GM12878 (cell line): ENCODE measurements at regions not wholly inside any gene's neighbourhood (a gene's known extent, or its start where the extent isn't known, plus 50 kb on each side); places are given as distances from the start of the nearest gene placed in this dataset.

Experiments used
- ATAC-seq: fragments of 200-7000 bp; cut with Tn5 transposase; 3 replicates; pipeline ENCODE4 v1.9.1; 2020; ENCODE audit warnings: mild to moderate bottlenecking, moderate library complexity
- BruUV-seq: library from RNA; stranded (reverse); fragments of 400-500 nt; replicated peaks from 2 replicates; lab custom pipeline; 2021; lab: Mats Ljungman, UMichigan
- CTCF ChIA-PET: fragments of 300-600 bp; sonication (Branson Sonifier 250); formaldehyde crosslinking; extraction: SDS; loops from one replicate; lab custom pipeline; 2021; ENCODE audit warnings: inconsistent platforms; lab: Yijun Ruan, JAX
- POLR2A ChIA-PET: fragments of 350-600 bp; formaldehyde crosslinking; extraction: SDS; loops from one replicate; lab custom pipeline; 2021; ENCODE audit warnings: inconsistent platforms; lab: Charles Lee
- RAD21 ChIA-PET: fragments of 300-600 bp; sonication (Branson Sonifier 250); formaldehyde crosslinking; loops from one replicate; lab custom pipeline; 2023; ENCODE audit warnings: antibody characterized with exemption; ENCODE audit not compliant: unreplicated experiment; lab: Charles Lee
- SMC1A ChIA-PET: fragments of 300-600 bp; sonication (Branson Sonifier 250); formaldehyde crosslinking; loops from one replicate; lab custom pipeline; 2023; ENCODE audit not compliant: unreplicated experiment, uncharacterized antibody; lab: Charles Lee
- DNase-seq: peaks from one replicate; pipeline ENCODE4 v3.0.0-alpha.2; 2011; ENCODE audit warnings: low read depth, low spot score
- FAIRE-seq: peaks from 3 replicates; lab custom pipeline; 2011; peaks lifted over from hg19 to GRCh38; lab: Jason Lieb, UNC
- H2AFZ ChIP-seq: 2 replicates; pipeline ENCODE4 v1.6.0; 2011; ENCODE audit warnings: low read depth, low read length, control low read depth; ENCODE audit not compliant: control insufficient read depth
- H3K27ac ChIP-seq: 2 replicates; pipeline ENCODE4 v1.5.1; 2011; ENCODE audit warnings: control low read depth; ENCODE audit not compliant: control insufficient read depth, insufficient read depth
- H3K27me3 ChIP-seq, 2 experiments: replicated peaks in 1 of 2; 2 replicates each; pipeline versions ENCODE4 v1.6.0 to v1.6.1; 2011; ENCODE audit warnings: low read length in 1 of 2; ENCODE audit not compliant: control insufficient read depth in 2 of 2, insufficient read depth in 2 of 2
- H3K36me3 ChIP-seq, 2 experiments: 2 replicates each; pipeline ENCODE4 v1.5.1; 2011; ENCODE audit warnings: low read length in 1 of 2; ENCODE audit not compliant: control insufficient read depth in 2 of 2, insufficient read depth in 2 of 2
- H3K4me1 ChIP-seq: 2 replicates; pipeline ENCODE4 v1.6.1; 2011; ENCODE audit warnings: mild to moderate bottlenecking, low read length, moderate library complexity, mixed read lengths; ENCODE audit not compliant: control insufficient read depth, insufficient read depth
- H3K4me2 ChIP-seq: 2 replicates; pipeline ENCODE4 v1.6.0; 2011; ENCODE audit warnings: control low read depth; ENCODE audit not compliant: control insufficient read depth, insufficient read depth
- H3K4me3 ChIP-seq: fragments of 200-600 bp; sonication (generic); 2 replicates; pipeline ENCODE4 v1.5.1; 2016
- H3K79me2 ChIP-seq: 2 replicates; pipeline ENCODE4 v1.6.0; 2011; ENCODE audit warnings: low read length; ENCODE audit not compliant: control insufficient read depth, insufficient read depth
- H3K9ac ChIP-seq: 2 replicates; pipeline ENCODE4 v1.8.0; 2011; ENCODE audit warnings: low read length, control low read depth, mixed read lengths; ENCODE audit not compliant: control insufficient read depth, insufficient read depth
- H3K9me3 ChIP-seq: replicated peaks from 3 replicates; pipeline ENCODE4 v1.5.1; 2011; ENCODE audit warnings: mild to moderate bottlenecking, low read length; ENCODE audit not compliant: control insufficient read depth, insufficient read depth
- H4K20me1 ChIP-seq: 2 replicates; pipeline ENCODE4 v1.6.0; 2011; ENCODE audit not compliant: control insufficient read depth, insufficient read depth
- BHLHE40 ChIP-seq, 2 experiments: fragments of 450-650 bp in 1 of 2; IDR thresholded peaks; 2 replicates each; pipeline ENCODE4 v1.6.1; 2011 to 2017; ENCODE audit warnings: low read depth in 2 of 2, borderline replicate concordance in 1 of 2, improper control_type of control experiment in 1 of 2, low read length in 1 of 2, mild to moderate bottlenecking in 1 of 2
- BMI1 ChIP-seq: fragments of 450-650 bp; IDR thresholded peaks from 2 replicates; pipeline ENCODE4 v1.6.1; 2016; ENCODE audit warnings: mild to moderate bottlenecking, moderate library complexity, borderline replicate concordance
- CHD2 ChIP-seq: IDR thresholded peaks from 2 replicates; pipeline ENCODE4 v1.6.1; 2011; ENCODE audit warnings: low read depth, low read length, improper control_type of control experiment, borderline replicate concordance
- HDAC2 ChIP-seq: fragments of 200-600 bp; sonication (generic); IDR thresholded peaks from 2 replicates; pipeline ENCODE4 v1.6.1; 2017
- NFIC ChIP-seq: IDR thresholded peaks from 2 replicates; pipeline ENCODE4 v1.6.1; 2012; ENCODE audit warnings: low read depth, mild to moderate bottlenecking, inconsistent platforms, low read length, moderate library complexity
- NFXL1 ChIP-seq: fragments of 450-650 bp; IDR thresholded peaks from 2 replicates; pipeline ENCODE4 v1.6.1; 2017; ENCODE audit warnings: antibody characterized with exemption, mild to moderate bottlenecking, borderline replicate concordance
- NFYA ChIP-seq: IDR thresholded peaks from 2 replicates; pipeline ENCODE4 v1.6.1; 2011; ENCODE audit warnings: low read depth, mild to moderate bottlenecking, low read length, improper control_type of control experiment, borderline replicate concordance
- NR2F1 ChIP-seq: fragments of 450-650 bp; conservative IDR thresholded peaks from 2 replicates; pipeline ENCODE4 v1.6.1; 2017; ENCODE audit warnings: mild to moderate bottlenecking
- PML ChIP-seq: IDR thresholded peaks from 2 replicates; pipeline ENCODE4 v1.6.1; 2012; ENCODE audit warnings: low read length, inconsistent platforms
- RELA ChIP-seq: fragments of 450-650 bp; IDR thresholded peaks from 2 replicates; pipeline ENCODE4 v1.8.0; 2014; ENCODE audit warnings: borderline replicate concordance; ENCODE audit not compliant: partially characterized antibody
- RUNX3 ChIP-seq: IDR thresholded peaks from 2 replicates; pipeline ENCODE4 v1.6.1; 2012; ENCODE audit warnings: low read length, inconsistent platforms
- SIX5 ChIP-seq: IDR thresholded peaks from 2 replicates; pipeline ENCODE4 v1.6.1; 2011; ENCODE audit warnings: mild to moderate bottlenecking, low read depth, low read length, moderate library complexity; ENCODE audit not compliant: severe bottlenecking
- TCF3 ChIP-seq: IDR thresholded peaks from 2 replicates; pipeline ENCODE4 v1.6.1; 2012; ENCODE audit warnings: low read depth, mild to moderate bottlenecking, low read length, borderline replicate concordance; ENCODE audit not compliant: insufficient read depth
- WGBS: methylation state at CpG from one replicate; pipeline ENCODE4 v1.1.6; 2016; ENCODE audit warnings: low lambda C conversion rate; ENCODE audit not compliant: insufficient replicate concordance, insufficient coverage; ENCODE audit errors: missing lambda C conversion rate; 5-methylcytosine and 5-hydroxymethylcytosine counted together
- in situ Hi-C: fragments of 300-500 bp; cut with MboI; formaldehyde crosslinking; loops from 9 replicates; pipeline ENCODE4 v1.14.3; 2018; ENCODE audit warnings: mixed read lengths
- intact Hi-C: fragments of 100-400 bp; cut with micrococcal nuclease; formaldehyde crosslinking; loops from one replicate; pipeline ENCODE4 v1.14.2; 2022; ENCODE audit not compliant: unreplicated experiment
- TF ChIP-seq, protein P1 (sequence below): IDR thresholded peaks from 2 replicates; pipeline ENCODE4 v1.6.1; 2011; ENCODE audit warnings: mild to moderate bottlenecking, low read depth, low read length, moderate library complexity; ENCODE audit not compliant: insufficient replicate concordance
- TF ChIP-seq, protein P2 (sequence below): fragments of 450-650 bp; IDR thresholded peaks from 2 replicates; pipeline ENCODE4 v1.6.1; 2017; ENCODE audit warnings: antibody characterized with exemption, mild to moderate bottlenecking, moderate library complexity

DNA sequence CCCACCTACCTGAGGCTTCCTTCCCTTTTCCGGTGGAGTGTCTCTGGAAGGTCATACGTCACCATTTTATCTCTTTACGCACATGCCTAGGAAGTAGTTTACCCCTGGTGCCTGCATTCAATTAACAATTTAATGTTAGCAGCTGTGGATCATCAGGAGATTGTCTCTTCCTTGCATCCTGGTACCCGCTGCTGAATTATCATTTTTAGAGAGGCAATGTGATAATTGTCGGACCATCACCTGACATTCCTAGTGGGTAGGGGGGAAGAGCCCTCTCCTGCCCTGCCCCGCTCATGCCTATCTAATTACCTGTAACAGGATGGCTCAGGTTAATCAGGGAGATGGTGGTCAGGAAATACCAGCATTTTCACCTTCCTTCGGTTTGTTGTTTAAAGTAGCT is 863.6 kb downstream of the RPA4 start:
- in situ Hi-C loops (no loop called here), intact Hi-C loops (no loop called here)
- RAD21 ChIA-PET: no interaction called here

DNA sequence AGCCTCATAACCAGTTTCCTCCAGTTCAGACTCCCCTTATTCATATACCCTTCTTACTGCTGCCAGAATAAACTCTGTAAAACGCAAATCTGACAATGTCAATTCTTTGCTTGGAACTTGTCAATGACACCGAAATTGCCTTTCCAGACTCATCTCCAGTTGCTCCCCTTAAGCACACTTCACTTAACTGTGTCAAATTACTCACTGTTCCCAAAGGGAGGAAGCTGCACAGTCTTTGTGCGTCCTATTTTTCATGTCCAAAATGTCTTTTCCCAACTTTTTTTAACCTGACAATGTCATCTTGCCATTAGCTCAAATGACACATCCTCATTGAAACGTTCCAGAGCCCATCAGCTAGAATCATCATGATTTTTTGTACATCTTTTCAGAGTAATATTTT is 867.3 kb downstream of the RPA4 start:
- H3K79me2 ChIP-seq: no peaks in the 10 kb centered on the region
- CTCF ChIA-PET: interaction anchor here (0.9 kb wide), 1 partner anchor 11 kb away, joined by 3 read pairs; no protein-coding TSS in a partner anchor
- FAIRE-seq: no peak
- no peaks in the 10 kb centered on the region for H3K36me3 ChIP-seq
- BruUV-seq: no TSS peak
- RAD21 ChIA-PET: no interaction called here
- intact Hi-C loops: no loop called here
- no peaks in the 10 kb centered on the region for H4K20me1 ChIP-seq
- no peaks in the 10 kb centered on the region for H3K9me3 ChIP-seq
- H3K4me3 ChIP-seq: no peak overlapping the region
- POLR2A ChIA-PET: no interaction called here
- H3K4me1 ChIP-seq: no peaks in the 10 kb centered on the region
- SMC1A ChIA-PET: no interaction called here
- DNase-seq: no peak
- H3K27me3 ChIP-seq: no peaks in the 10 kb centered on the region
- H3K9ac ChIP-seq: no peak overlapping the region
- in situ Hi-C loops: no loop called here
- 19% methylated on average over 4 of the region's 4 CpGs for WGBS
- no peak overlapping the region for H3K4me2 ChIP-seq
- no peak overlapping the region for H2AFZ ChIP-seq
- no peak for ATAC-seq
- H3K27ac ChIP-seq: no peak overlapping the region
- TF ChIP-seq NR2F1 (no peak), PML (no peak), SIX5 (no peak), RELA (no peak), BHLHE40 (IDR thresholded peaks at IDR 0.05; ENCODE audit: borderline replicate concordance in 1 of 2, low read depth in 2 of 2, low read length in 1 of 2) (no peak), NFIC (no peak), TCF3 (no peak), NFXL1 (no peak), BMI1 (no peak), CHD2 (no peak), NFYA (no peak)
- TF ChIP-seq, protein P1, sequence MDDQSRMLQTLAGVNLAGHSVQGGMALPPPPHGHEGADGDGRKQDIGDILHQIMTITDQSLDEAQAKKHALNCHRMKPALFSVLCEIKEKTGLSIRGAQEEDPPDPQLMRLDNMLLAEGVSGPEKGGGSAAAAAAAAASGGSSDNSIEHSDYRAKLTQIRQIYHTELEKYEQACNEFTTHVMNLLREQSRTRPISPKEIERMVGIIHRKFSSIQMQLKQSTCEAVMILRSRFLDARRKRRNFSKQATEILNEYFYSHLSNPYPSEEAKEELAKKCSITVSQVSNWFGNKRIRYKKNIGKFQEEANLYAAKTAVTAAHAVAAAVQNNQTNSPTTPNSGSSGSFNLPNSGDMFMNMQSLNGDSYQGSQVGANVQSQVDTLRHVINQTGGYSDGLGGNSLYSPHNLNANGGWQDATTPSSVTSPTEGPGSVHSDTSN: no peak

More for the DNA sequence above, 863.6 kb downstream of the RPA4 start:
- H3K9ac ChIP-seq: no peak overlapping the region
- no peaks in the 10 kb centered on the region for H3K4me1 ChIP-seq
- POLR2A ChIA-PET: no interaction called here
- no peak overlapping the region for H3K27ac ChIP-seq
- H3K36me3 ChIP-seq: no peaks in the 10 kb centered on the region
- FAIRE-seq: no peak
- TF ChIP-seq RUNX3 (no peak), HDAC2 (no peak)
- TF ChIP-seq, protein P2, sequence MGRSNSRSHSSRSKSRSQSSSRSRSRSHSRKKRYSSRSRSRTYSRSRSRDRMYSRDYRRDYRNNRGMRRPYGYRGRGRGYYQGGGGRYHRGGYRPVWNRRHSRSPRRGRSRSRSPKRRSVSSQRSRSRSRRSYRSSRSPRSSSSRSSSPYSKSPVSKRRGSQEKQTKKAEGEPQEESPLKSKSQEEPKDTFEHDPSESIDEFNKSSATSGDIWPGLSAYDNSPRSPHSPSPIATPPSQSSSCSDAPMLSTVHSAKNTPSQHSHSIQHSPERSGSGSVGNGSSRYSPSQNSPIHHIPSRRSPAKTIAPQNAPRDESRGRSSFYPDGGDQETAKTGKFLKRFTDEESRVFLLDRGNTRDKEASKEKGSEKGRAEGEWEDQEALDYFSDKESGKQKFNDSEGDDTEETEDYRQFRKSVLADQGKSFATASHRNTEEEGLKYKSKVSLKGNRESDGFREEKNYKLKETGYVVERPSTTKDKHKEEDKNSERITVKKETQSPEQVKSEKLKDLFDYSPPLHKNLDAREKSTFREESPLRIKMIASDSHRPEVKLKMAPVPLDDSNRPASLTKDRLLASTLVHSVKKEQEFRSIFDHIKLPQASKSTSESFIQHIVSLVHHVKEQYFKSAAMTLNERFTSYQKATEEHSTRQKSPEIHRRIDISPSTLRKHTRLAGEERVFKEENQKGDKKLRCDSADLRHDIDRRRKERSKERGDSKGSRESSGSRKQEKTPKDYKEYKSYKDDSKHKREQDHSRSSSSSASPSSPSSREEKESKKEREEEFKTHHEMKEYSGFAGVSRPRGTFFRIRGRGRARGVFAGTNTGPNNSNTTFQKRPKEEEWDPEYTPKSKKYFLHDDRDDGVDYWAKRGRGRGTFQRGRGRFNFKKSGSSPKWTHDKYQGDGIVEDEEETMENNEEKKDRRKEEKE: no peak
- TF ChIP-seq, all 136 proteins: peak for 0
- no peaks in the 10 kb centered on the region; the same call in 2 of the 3 replicates for H3K9me3 ChIP-seq
- SMC1A ChIA-PET: no interaction called here
- no peak overlapping the region for H2AFZ ChIP-seq
- H3K4me3 ChIP-seq: no peak overlapping the region
- no peaks in the 10 kb centered on the region for H3K79me2 ChIP-seq
- BruUV-seq: no TSS peak
- DNase-seq: no peak
- no peak for ATAC-seq
- no peaks in the 10 kb centered on the region for H3K27me3 ChIP-seq
- no peak overlapping the region for H3K4me2 ChIP-seq
- CTCF ChIA-PET: interaction anchor here (0.6 kb wide), 1 partner anchor 20 kb away, joined by 6 read pairs; no protein-coding TSS in a partner anchor
- no peaks in the 10 kb centered on the region for H4K20me1 ChIP-seq
- 39% methylated on average over 7 of the region's 7 CpGs for WGBS
